ENCODE measurements at regions not wholly inside any gene's neighbourhood (a gene's known extent, or its start where the extent isn't known, plus 50 kb on each side); places are given as distances from the start of the nearest gene placed in this dataset.
"Not testable (repeated sequence)": the region's sequence is repeated elsewhere in the genome, so short reads cannot be mapped to it uniquely, and the experiment has no call there.

- DNase-seq, result no peak
Observed at GRCh38 chr3:194930377-194931204, 244.9 kb downstream of the FAM43A start.

DNA sequence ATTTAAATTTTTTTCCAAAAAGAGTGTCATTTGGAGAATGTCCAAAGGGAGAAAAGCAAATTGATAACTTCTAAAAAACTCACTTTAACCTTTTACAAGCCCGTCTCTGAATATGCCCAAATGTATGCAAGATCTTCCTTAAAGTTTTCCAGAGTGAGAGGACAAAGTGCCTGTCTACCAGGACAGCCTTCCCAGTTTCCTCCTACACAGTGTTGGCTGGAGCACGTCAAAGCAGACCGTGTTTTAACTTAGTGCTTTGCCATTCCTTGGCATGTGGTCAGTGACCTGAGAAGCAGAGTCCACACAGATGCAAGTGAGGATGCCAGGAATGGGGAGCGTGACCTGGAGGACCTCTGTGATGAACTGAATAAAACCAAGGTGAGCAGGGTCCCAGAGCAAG is 245.7 kb downstream of the FAM43A start:
- no peak for DNase-seq

DNA sequence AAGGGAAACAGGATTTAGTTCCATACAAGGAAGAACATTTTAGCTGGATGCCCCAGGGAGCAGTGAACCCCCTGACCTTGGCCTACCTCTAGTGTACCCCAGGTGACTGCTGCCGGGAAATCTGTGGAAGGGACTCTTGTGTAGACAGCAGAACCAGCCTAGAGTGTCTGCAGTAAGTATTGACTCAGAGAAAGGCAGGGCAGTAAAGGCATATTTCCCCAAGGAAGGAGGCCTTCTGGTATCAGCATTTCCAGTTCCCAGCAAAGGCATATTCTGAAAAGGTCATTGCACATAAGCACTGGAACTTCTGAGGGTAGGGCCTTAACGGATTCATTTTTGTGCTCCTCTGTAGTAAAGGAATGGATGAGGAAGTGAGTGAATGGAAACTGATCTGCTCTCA is 246.2 kb downstream of the FAM43A start:
- DNase-seq, result no peak

DNA sequence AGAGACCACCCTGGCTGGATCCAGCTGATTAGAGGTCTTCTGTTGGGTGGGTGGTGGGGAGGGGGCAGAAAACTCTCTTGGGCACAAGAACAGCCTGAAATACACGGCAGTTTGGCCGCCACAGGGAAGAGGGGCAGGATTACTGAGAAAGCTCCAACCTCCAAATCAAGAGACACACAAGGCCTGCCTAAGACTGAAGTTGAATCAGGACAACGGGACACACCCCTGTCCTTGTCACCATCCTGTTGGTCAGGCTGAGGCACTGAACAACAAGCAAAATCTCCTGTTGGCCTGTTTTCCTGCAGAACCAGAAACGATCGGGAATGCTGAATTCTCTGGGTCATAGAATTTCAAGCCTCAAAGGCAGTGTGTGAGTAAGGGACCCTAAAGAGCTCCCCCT is 247.8 kb downstream of the FAM43A start:
- no peak for DNase-seq

- DNase-seq, result no peak
Observed at GRCh38 chr3:194935061-194935460, 249.4 kb downstream of the FAM43A start.

DNA sequence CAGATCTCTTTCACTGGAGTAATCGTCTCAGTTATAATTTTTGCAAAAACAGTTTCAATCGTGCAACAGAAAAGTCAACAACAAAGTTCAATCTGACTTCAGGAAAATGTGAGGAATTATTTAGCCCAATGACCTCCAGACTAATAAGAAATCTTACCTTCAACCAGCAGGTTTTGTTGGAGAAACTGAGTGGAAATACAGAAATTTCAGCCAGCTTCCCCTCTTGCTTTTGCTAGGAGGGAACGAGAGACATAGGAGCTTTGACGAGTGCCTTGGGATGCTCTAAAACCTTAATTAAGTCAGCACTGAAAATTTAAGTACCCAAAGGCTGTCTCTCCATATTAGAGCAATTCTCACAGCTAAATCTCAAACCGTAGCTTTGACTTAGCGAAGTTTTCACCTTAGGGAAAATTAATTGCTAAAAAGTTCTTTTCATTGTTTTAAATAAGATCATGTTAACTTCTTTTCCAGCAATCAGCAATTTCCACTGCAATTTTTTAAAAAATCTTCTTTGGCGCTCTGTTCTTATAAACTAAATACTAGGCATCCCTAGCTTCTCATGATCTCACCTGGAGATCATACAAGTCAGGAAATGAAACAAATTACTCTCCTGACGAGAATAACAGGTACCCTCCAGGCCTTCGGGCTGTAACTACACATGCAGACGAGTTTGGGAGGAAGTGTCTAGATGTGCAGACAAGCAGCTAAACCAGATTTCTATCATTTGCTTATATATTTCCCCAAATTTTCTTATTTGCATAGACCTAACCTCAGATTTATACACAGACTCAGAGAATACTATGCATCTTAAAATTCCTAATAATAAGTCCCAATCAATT is 250.2 kb downstream of the FAM43A start:
- no peak for DNase-seq

DNA sequence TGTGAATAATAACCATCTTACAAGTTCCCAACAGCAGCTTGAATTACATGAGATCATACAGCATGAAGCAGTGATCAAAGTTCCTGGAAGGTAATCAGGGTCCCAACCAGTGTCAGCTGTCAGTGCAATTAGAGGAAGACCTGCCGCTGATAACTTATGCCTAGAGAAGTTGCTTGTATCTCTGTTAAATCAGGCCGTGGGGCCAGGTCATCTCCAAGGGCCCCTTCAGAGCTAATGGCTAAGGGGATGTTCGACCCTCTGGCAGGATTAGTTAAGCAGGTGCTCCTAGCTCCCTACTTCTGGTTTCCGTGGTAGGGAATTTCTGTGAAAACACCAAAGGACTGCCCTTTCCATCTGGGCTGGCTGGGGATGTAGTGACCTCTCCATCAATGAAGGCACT is 251.0 kb downstream of the FAM43A start:
- no peak for DNase-seq

GRCh38 chr3:194937144-194937543 is 251.5 kb downstream of the FAM43A start:
- no peak for DNase-seq

GRCh38 chr3:194937882-194938321 is 252.2 kb downstream of the FAM43A start:
- no peak for DNase-seq

GRCh38 chr3:194938845-194939531 is 253.3 kb downstream of the FAM43A start:
- no peak for DNase-seq

- no peak for DNase-seq
Observed at GRCh38 chr3:194939532-194939909, 253.8 kb downstream of the FAM43A start.

DNA sequence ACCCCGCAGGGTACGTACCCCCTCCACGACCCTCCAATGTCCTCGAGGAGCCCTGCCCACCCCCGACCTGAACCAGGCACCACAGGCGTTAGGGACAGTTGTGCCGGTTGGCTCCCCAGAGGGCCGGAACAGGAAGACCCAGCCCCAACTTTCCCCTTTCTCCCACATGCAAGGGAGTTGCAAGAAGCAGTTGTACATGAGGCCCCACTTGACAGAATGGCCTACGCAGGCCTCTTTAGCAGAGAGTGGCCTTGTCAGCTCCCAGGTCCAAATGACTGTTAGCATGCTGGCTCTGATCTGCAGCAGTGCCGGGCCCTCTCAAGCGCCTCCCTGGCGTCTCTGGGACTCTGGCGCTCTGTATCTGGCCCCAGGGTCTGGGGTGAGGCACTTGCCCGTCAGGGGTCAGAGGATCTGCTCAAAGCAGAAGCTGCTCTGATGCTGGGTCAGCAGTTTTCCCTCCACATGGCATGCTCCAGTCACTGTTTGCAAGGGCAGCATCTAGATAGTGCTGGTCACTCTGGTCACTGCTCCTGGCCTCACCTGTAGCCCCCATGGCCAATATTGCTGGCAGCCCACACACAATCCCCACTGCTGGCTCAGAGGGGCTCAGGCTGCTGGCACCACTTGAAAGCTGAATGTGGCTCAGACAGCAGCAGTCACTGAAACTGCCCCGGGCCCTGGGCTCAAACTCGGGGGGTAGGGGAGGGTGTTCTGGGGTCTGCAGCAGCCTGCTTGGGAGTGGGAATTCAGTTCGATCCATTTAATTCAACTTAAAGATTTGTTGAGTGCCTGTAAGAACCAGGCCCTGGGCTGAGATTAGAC is 254.5 kb downstream of the FAM43A start:
- no peak for DNase-seq

DNA sequence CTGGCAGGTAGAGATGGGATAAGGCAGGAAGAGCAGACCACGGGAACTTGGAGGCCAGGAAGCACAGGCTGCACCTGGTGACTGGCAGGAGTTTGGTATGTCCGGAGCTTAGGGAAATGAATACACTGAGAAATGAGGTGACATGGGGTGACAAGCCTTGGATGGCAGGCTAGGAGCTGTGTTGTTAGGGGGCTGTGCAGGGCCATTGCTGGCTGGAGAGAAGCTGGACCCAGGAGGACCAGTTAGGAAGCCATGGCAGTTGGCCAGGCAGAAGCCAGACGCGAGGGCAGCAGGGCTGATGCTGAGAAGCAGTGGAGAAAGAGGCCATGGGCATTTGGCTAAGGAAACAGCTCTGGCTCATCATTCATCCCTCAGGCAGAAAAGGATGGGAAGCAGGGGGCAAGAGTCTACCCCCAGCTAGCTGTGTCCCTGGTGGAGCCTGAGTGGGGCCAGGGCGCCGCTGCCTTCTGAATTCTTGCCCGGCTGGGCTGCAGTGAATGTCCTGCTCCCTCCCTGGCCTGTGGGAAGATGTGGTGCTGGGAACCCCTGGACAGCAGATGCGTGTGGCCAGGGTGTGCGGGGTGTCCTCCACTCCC is 255.8 kb downstream of the FAM43A start:
- DNase-seq, result no peak

DNA sequence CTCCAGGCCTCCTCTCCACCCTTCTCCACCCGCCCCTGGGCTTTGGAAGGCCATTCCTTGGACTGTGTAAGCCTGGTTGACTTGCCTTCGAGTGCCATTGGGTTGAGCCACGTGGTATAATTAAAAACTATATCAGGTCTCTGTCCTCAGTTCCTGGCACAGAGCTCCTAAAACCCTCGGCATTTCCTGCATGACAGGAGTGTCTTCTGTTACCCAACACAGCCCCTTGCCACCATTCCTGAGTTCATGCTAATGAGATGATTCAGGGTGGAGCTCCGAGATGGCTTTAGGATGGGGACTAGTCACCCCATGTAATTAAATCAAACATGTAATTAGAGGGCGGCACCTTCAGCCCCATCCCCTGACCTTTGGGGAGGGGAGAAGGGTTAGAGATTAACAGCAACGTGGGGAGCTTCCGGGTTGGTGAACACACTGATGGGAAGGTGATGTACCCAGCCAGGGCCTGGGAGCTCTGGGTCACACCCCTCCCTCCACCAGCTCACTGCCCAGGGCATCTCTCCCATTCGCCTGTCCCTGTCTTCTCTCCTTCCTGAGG is 256.4 kb downstream of the FAM43A start:
- DNase-seq, result no peak

DNA sequence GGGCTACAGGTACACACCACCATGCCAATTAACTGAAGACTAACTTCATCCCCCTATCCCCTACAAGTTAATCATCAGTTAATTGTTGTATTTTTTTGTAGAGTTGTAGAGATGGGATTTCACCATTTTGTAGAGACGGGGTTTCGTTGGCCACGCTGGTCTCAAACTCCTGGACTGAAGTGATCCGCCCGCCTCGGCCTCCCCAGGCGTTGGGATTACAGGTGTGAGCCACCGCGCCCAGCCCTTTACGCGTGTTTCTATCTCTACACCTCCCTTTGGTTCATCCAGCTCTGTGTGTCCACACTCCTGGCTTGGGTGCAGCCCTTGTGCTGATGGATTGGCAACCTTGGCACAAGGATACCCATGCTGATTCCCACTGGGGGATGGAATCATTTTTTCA is 258.8 kb downstream of the FAM43A start:
- no peak for DNase-seq

- no peak for DNase-seq
Observed at GRCh38 chr3:194945508-194945907, 259.8 kb downstream of the FAM43A start.

DNA sequence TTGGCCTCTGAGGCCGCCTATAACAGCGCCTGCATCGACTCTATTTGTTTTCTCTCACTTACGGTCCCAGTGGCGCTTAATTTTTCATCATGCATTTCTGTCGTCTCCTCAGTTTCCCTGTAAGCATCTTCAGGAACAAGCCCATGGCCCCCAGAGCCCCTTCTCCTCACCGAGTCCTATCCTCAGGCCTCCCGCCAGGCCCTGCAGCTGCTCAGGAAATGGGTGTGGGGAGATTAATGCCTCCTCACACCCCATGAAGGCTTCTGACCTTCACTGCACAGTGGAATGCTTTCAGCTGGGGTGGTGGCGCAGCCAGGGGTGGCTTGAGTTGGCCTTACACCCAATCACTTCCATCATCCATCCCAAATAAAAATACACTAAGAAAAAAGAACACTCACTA is 260.4 kb downstream of the FAM43A start:
- no peak for DNase-seq

DNA sequence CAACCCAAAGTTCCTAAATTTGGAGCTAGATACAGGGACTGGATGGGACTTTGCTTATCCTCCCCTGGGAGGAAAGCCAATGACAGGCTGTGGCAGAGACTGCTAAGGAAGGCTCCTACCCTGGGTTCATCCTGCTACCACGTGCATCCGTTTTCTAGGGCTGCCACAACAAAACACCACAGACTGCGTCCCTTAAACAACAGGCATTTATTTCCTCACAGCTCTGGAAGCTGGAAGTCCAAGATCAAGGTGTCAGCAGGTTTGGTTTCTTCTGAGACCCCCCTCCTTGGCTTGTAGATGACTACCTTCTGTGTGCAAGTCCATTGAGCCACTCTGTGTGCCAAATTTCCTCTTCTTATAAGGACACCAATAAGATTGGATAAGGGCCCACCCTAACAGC is 263.9 kb downstream of the FAM43A start:
- DNase-seq, result no peak

DNA sequence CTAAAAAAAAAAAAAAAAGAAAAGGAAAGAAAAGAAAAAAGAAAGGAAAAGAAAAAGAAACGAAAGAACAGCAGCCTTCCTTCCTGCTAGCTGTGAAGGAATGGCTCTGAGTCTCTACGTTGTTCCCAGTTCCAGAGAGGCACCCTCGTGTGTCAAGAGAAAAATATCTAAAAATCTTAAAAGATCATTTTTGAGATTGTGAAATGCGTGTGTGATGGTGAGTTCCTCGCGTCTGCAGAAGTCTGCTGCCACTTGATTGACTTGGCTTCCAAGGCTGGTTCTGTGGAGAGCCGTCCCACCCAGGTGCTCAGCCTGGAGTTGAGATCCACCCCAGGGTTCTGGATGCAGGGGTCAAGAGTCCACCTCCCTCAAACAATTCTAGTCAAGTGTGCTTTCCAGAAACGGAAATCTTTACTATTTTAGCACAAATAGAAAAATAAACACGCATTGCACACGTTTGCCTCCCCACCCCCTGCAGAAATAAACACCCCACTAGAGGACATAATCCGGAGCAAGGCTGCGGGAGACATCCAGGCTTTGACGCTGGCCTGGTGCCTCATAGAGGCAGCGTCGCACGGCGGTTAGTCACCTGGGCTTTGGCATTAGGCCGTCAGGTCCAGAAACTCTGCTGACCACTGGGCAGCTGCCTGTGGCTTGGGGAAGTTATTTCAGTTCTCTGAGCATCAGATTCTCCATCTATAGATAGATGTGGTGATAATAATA is 265.4 kb downstream of the FAM43A start:
- DNase-seq, result no peak

GRCh38 chr3:194951629-194951920 is 265.9 kb downstream of the FAM43A start:
- DNase-seq, result not testable (repeated sequence)

GRCh38 chr3:194951931-194952582 is 266.4 kb downstream of the FAM43A start:
- no peak for DNase-seq

Data from activated CD4-positive, alpha-beta T cell treated with anti-CD3 and anti-CD28 coated beads, Interleukin-2, amount 50 U/mL, for 1 hour (primary cell).